Right lobe of liver (tissue), 4 donors: ENCODE measurements at regions not wholly inside any gene's neighbourhood (a gene's known extent, or its start where the extent isn't known, plus 50 kb on each side); places are given as distances from the start of the nearest gene placed in this dataset.

Experiments used
- CTCF ChIP-seq, 4 donors: fragments of 200-600 bp in 3 of 4; fragments of 450-650 bp in 1 of 4; IDR thresholded peaks; one replicate each; pipeline versions ENCODE4 v1.5.1 to v1.8.0; 2016 to 2022; ENCODE audit warnings: antibody characterized with exemption in 4 of 4, mild to moderate bottlenecking in 2 of 4
- POLR2A ChIP-seq: fragments of 450-650 bp; IDR thresholded peaks from one replicate; pipeline ENCODE4 v1.6.1; 2017; ENCODE audit warnings: antibody characterized with exemption, mild to moderate bottlenecking
- donor health status: DM: no; HTN: no; CAD: no.
- donor health status: DM: no; HTN: no; CAD: no.
- donor health status: DM: no; HTN: yes; CAD: no.

- TF ChIP-seq CTCF (IDR thresholded peaks at IDR 0.05) = no peak
- TF ChIP-seq POLR2A = no peak
Observed at GRCh38 chr9:79221084-79221483, 350.7 kb upstream of the TLE4 start.
